OCI-LY1 (cell line): ENCODE measurements at regions not wholly inside any gene's neighbourhood (a gene's known extent, or its start where the extent isn't known, plus 50 kb on each side); places are given as distances from the start of the nearest gene placed in this dataset.

Experiments
- H2AFZ ChIP-seq: fragments of 200-600 bp; sonication (generic), shearing (Covaris generic); 2 replicates; pipeline ENCODE4 v1.6.0; 2014; ENCODE audit warnings: antibody characterized with exemption, mild to moderate bottlenecking, low read length
- H3F3A ChIP-seq: fragments of 200-600 bp; sonication (generic), shearing (Covaris generic); 2 replicates; pipeline ENCODE4 v1.6.0; 2014; ENCODE audit warnings: mild to moderate bottlenecking, antibody characterized with exemption, low read length, moderate library complexity; ENCODE audit not compliant: insufficient read depth
- H3K27ac ChIP-seq: fragments of 200-600 bp; sonication (generic); 2 replicates; pipeline ENCODE4 v1.5.1; 2014; ENCODE audit warnings: low read length, mixed run types, mild to moderate bottlenecking, low read depth; ENCODE audit not compliant: poor library complexity, severe bottlenecking
- H3K27me3 ChIP-seq: fragments of 200-600 bp; sonication (generic); 2 replicates; pipeline ENCODE4 v1.6.0; 2014; ENCODE audit warnings: antibody characterized with exemption, mild to moderate bottlenecking, low read length, moderate library complexity; ENCODE audit not compliant: insufficient read depth
- H3K36me3 ChIP-seq: fragments of 200-600 bp; sonication (generic); 2 replicates; pipeline ENCODE4 v1.6.1; 2014; ENCODE audit warnings: mild to moderate bottlenecking, antibody characterized with exemption, low read length, moderate library complexity, mixed read lengths; ENCODE audit not compliant: insufficient read depth
- H3K4me1 ChIP-seq: fragments of 200-600 bp; sonication (generic); 2 replicates; pipeline ENCODE4 v1.5.1; 2014; ENCODE audit warnings: mild to moderate bottlenecking, low read length, moderate library complexity; ENCODE audit not compliant: insufficient read depth, severe bottlenecking
- H3K4me2 ChIP-seq: fragments of 200-600 bp; sonication (generic), shearing (Covaris generic); 2 replicates; pipeline ENCODE4 v1.6.1; 2014; ENCODE audit warnings: low read length
- H3K4me3 ChIP-seq: fragments of 200-600 bp; sonication (generic); 2 replicates; pipeline ENCODE4 v1.5.1; 2014; ENCODE audit warnings: low read length, low read depth, mild to moderate bottlenecking, mixed read lengths; ENCODE audit not compliant: poor library complexity, severe bottlenecking
- H3K79me2 ChIP-seq: fragments of 200-600 bp; shearing (Covaris generic); 2 replicates; pipeline ENCODE4 v1.6.1; 2016; ENCODE audit warnings: mixed run types, low read length, mixed read lengths; ENCODE audit not compliant: insufficient read depth
- H3K9ac ChIP-seq: fragments of 200-600 bp; sonication (generic), shearing (Covaris generic); 2 replicates; pipeline ENCODE4 v1.6.1; 2014; ENCODE audit warnings: mild to moderate bottlenecking, low read length, mixed read lengths
- H3K9me2 ChIP-seq: fragments of 200-600 bp; sonication (generic), shearing (Covaris generic); 2 replicates; pipeline ENCODE4 v1.6.1; 2014; ENCODE audit warnings: low read depth, mild to moderate bottlenecking, low read length, mixed read lengths
- H3K9me3 ChIP-seq: fragments of 200-600 bp; shearing (Covaris generic); 2 replicates; pipeline ENCODE4 v1.6.1; 2014; ENCODE audit warnings: low read length, mixed read lengths
- H4K20me1 ChIP-seq: fragments of 200-600 bp; sonication (generic), shearing (Covaris generic); 2 replicates; pipeline ENCODE4 v1.6.0; 2016; ENCODE audit warnings: mild to moderate bottlenecking, low read length; ENCODE audit not compliant: insufficient read depth
- EZH2 ChIP-seq: fragments of 200-600 bp; sonication (generic), shearing (Covaris generic); IDR thresholded peaks from 2 replicates; pipeline ENCODE4 v1.8.0; 2017; ENCODE audit warnings: borderline replicate concordance, mixed run types, mild to moderate bottlenecking, antibody characterized with exemption, low read length, moderate library complexity, mixed read lengths
- TF ChIP-seq, protein P1 (sequence below): fragments of 200-600 bp; sonication (generic), shearing (Covaris generic); IDR thresholded peaks from 2 replicates; pipeline ENCODE4 v1.5.1; 2017; ENCODE audit warnings: mild to moderate bottlenecking, antibody characterized with exemption, low read length, moderate library complexity, mixed read lengths

DNA sequence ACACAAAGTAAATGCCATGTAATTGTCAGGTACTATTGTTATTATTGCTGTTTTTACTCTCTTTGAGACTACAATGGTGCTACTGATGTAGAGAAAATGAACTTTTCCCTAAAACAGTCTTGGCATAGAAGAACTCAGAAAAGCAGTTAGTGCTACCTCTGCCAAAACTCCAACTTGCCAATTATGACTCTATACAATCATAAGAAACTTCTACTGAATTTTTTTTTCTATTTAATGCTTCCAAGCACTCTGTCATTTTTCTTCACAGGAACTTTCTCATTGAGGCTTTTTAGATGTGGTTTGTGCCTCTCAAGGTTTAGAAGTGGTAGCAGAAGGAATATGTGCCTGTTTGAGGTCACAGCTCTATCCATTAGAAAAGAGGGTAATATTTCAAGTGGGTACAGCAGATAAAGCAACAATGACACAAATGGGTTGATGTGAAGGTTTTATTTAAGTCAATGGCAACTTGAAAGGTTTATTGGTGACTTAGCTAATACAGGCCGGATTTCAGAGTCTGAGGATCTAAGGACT is 64.0 kb upstream of the FERD3L start:
- no peak for TF ChIP-seq EZH2
- TF ChIP-seq, protein P1, sequence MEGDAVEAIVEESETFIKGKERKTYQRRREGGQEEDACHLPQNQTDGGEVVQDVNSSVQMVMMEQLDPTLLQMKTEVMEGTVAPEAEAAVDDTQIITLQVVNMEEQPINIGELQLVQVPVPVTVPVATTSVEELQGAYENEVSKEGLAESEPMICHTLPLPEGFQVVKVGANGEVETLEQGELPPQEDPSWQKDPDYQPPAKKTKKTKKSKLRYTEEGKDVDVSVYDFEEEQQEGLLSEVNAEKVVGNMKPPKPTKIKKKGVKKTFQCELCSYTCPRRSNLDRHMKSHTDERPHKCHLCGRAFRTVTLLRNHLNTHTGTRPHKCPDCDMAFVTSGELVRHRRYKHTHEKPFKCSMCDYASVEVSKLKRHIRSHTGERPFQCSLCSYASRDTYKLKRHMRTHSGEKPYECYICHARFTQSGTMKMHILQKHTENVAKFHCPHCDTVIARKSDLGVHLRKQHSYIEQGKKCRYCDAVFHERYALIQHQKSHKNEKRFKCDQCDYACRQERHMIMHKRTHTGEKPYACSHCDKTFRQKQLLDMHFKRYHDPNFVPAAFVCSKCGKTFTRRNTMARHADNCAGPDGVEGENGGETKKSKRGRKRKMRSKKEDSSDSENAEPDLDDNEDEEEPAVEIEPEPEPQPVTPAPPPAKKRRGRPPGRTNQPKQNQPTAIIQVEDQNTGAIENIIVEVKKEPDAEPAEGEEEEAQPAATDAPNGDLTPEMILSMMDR = no peak
- Histone ChIP-seq H3K9me2 (no peaks in the 10 kb centered on the region), H3K79me2 (no peaks in the 10 kb centered on the region), H3K36me3 (no peaks in the 10 kb centered on the region), H4K20me1 (no peaks in the 10 kb centered on the region), H3K4me1 (no peaks in the 10 kb centered on the region), H3K9me3 (no peaks in the 10 kb centered on the region), H3F3A (no peaks in the 10 kb centered on the region), H3K27me3 (no peaks in the 10 kb centered on the region), H2AFZ (no peak overlapping the region), H3K27ac (no peak overlapping the region), H3K4me3 (no peak overlapping the region), H3K4me2 (no peak overlapping the region), H3K9ac (no peak overlapping the region)

DNA sequence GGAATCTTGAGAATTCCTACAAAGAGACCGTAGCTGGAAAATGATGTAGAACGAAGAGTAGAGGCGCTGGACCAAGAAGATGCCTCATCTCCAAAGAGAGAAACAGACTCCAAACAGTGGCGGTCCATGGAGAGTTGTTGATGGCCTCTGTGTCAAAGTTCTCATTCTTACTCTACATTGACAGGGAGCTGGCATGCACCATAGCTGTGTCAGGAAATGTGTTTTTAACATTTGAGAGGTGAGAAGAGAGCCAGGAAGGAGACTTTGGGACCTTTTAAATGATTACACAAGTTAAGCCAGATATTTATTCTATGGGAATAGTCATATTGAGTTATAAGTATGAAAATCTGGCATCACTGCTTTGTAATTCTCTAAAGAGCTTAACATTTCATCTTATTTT is 61.5 kb upstream of the FERD3L start:
- no peaks in the 10 kb centered on the region for H3K27me3 ChIP-seq
- TF ChIP-seq EZH2 = no peak
- TF ChIP-seq, protein P1 = no peak
- H3F3A ChIP-seq = no peaks in the 10 kb centered on the region
- H2AFZ ChIP-seq = no peak overlapping the region
- no peak overlapping the region for H3K27ac ChIP-seq
- H3K9me3 ChIP-seq = no peaks in the 10 kb centered on the region
- H3K9ac ChIP-seq = no peak overlapping the region
- no peaks in the 10 kb centered on the region for H3K9me2 ChIP-seq
- H3K4me2 ChIP-seq = no peak overlapping the region
- no peaks in the 10 kb centered on the region for H3K79me2 ChIP-seq
- H3K4me3 ChIP-seq = no peak overlapping the region
- H3K4me1 ChIP-seq = no peaks in the 10 kb centered on the region
- no peaks in the 10 kb centered on the region for H3K36me3 ChIP-seq
- H4K20me1 ChIP-seq = no peaks in the 10 kb centered on the region

DNA sequence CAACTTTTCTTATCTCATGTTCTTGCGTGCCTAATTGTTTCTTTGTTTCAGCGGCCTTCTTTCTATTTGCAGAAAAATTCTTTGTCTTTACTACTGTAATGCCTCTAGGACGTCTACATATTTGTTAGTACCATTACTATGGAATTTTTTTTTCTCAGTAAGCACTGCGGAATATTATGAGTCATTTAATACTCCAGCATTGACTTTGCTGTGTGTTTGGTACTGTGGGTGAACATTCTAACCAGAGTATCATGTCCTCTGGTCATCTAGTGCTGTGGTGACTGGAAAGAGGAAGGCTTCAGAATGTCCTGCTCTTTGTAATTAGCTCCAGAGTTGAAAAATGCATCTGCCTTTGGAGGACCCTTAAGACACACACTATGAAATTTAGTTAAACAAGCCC is 58.5 kb upstream of the FERD3L start:
- no peaks in the 10 kb centered on the region for H3K36me3 ChIP-seq
- no peaks in the 10 kb centered on the region for H3K4me1 ChIP-seq
- H3K4me2 ChIP-seq = no peak overlapping the region
- H3K9me3 ChIP-seq = no peaks in the 10 kb centered on the region
- no peaks in the 10 kb centered on the region for H4K20me1 ChIP-seq
- no peaks in the 10 kb centered on the region for H3K79me2 ChIP-seq
- no peak overlapping the region for H3K9ac ChIP-seq
- TF ChIP-seq EZH2 = no peak
- TF ChIP-seq, protein P1 = no peak
- no peaks in the 10 kb centered on the region for H3F3A ChIP-seq
- no peak overlapping the region for H3K4me3 ChIP-seq
- H3K27me3 ChIP-seq = no peaks in the 10 kb centered on the region
- no peak overlapping the region for H2AFZ ChIP-seq
- H3K9me2 ChIP-seq = no peaks in the 10 kb centered on the region
- no peak overlapping the region for H3K27ac ChIP-seq
